Vagina (tissue), 2 donors: ENCODE measurements at regions not wholly inside any gene's neighbourhood (a gene's known extent, or its start where the extent isn't known, plus 50 kb on each side); places are given as distances from the start of the nearest gene placed in this dataset.

ENCODE experiments used
- CTCF ChIP-seq, 3 experiments: fragments of 450-650 bp in 2 of 3; fragments of 200-600 bp in 1 of 3; sonication (generic) in 1 of 3; IDR thresholded peaks; one replicate each; pipeline ENCODE4 v1.5.1; 2017 to 2019; ENCODE audit warnings: antibody characterized with exemption in 3 of 3, mild to moderate bottlenecking in 2 of 3, moderate library complexity in 2 of 3
- POLR2A ChIP-seq, 2 donors: fragments of 450-650 bp; IDR thresholded peaks; one replicate each; pipeline ENCODE4 v1.6.1; 2017; ENCODE audit warnings: antibody characterized with exemption in 2 of 2, mild to moderate bottlenecking in 2 of 2, moderate library complexity in 2 of 2

DNA sequence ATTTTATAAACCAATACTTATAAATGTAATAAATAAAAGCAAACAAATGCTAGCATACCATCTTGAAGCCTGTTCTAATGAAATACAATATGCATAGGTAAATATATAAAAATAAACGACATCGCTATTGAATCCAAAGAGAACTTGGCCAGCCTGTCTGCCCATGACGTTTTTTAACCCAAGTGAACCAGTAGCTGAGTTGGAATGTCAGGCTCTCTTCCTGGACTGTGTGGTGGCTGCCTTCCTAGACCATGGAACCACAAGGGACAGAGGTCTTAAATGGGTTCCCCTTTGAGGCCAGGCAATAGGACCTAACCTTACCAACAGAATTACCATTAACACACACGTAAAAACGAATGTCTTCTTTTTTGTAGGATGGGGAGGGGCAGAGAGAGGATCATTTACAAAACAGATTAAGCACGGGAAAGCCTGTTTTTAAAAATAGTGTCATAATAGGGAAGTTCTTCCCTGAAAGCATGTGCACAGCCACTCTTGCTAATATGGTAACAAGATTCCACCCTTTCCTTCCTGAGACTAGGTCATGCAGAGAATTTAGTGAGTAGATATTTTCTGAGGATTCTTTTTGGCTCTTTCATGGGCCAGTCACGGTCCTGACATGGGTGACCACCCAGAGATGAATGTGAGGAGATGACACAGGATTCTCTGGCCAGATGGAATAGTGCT, 69.4 kb upstream of the ACSL1 start:
- TF ChIP-seq CTCF (IDR thresholded peaks at IDR 0.05) = no peak
- TF ChIP-seq POLR2A (IDR thresholded peaks at IDR 0.05) = no peak
